Epithelial cell of proximal tubule (primary cell): ENCODE measurements at regions not wholly inside any gene's neighbourhood (a gene's known extent, or its start where the extent isn't known, plus 50 kb on each side); places are given as distances from the start of the nearest gene placed in this dataset.

Experiments
- DNase-seq: peaks from one replicate; pipeline ENCODE4 v3.0.0-alpha.2; 2011; ENCODE audit warnings: low read depth
- H3K4me3 ChIP-seq: 2 replicates; pipeline ENCODE4 v1.5.1; 2011; ENCODE audit warnings: low read depth, mild to moderate bottlenecking, low read length
- CTCF ChIP-seq: conservative IDR thresholded peaks from 2 replicates; pipeline ENCODE4 v1.5.1; 2012; ENCODE audit warnings: low read depth, mild to moderate bottlenecking, low read length

- no peak for DNase-seq
- H3K4me3 ChIP-seq = no peak overlapping the region
- no peak for TF ChIP-seq CTCF
Observed at GRCh38 chr12:18165889-18166288, 75.9 kb upstream of the RERGL start.

- no peak overlapping the region for H3K4me3 ChIP-seq
- peak; percentile 60 for DNase-seq
Observed at GRCh38 chr12:18165422-18165871, 75.5 kb upstream of the RERGL start.

GRCh38 chr12:18160901-18161300 is 70.9 kb upstream of the RERGL start:
- H3K4me3 ChIP-seq = no peak overlapping the region
- no peak for TF ChIP-seq CTCF
- DNase-seq = no peak

More at GRCh38 chr12:18165422-18165871, 75.5 kb upstream of the RERGL start:
- TF ChIP-seq CTCF = no peak

DNA sequence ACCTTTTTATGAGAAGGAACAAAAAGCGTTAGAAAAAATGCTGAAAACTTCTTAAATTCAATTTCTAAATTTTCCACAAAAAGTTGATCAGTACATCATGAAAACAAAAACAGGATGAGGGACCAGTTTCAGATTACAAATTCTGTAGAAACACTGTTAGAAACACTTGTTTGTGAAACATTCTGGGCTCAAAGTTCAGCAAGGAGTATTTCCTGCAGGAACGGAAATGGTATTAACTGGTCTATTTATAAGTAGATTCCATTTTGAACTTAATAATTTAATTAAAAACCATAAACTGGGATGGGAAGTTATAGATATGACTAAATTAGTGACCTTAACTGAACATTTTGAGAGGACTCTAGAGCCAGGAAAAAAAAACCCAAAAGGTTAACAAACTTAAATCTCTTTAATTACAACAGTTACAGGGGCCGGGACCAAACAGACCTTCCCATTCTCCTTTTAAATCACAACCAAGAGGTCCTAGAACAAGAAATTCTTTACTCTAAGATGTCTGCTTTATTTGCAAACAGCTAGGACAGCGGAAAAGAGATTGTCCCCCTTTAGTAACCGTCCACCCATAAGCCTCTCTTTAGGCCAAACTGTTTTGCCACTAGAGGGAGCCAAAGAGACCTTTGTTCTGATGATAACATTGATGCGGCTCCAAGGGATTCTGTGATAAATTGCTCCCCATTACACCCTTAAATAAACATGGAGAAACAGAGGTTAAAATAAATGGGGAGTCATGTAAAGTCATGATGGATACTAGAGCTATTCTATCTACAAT is 69.0 kb upstream of the RERGL start:
- no peak overlapping the region for H3K4me3 ChIP-seq
- no peak for DNase-seq
- TF ChIP-seq CTCF = peak; percentile 98

DNA sequence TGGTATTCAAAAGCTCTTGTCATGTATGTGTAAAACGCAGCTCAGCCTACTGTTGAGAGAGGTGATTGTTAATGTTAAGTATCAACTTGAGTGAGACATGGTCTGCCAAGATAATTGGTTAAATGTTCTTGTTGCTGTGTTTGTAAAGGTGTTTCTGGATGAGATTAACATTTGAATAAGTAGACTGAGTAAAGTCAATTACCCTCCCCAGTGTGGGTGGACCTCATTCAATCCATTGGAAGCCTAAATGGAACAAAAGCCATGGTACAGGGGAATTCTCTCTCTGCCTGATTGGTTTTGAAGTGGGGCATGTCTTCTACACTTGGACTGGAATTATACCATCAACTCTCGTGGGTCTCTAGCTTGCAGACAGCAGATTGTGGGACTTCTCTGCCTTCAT is 63.8 kb upstream of the RERGL start:
- H3K4me3 ChIP-seq = no peak overlapping the region
- no peak for DNase-seq
- no peak for TF ChIP-seq CTCF

- TF ChIP-seq CTCF = no peak
- H3K4me3 ChIP-seq = no peak overlapping the region
- no peak for DNase-seq
Observed at GRCh38 chr12:18151036-18151435, 61.0 kb upstream of the RERGL start.

DNA sequence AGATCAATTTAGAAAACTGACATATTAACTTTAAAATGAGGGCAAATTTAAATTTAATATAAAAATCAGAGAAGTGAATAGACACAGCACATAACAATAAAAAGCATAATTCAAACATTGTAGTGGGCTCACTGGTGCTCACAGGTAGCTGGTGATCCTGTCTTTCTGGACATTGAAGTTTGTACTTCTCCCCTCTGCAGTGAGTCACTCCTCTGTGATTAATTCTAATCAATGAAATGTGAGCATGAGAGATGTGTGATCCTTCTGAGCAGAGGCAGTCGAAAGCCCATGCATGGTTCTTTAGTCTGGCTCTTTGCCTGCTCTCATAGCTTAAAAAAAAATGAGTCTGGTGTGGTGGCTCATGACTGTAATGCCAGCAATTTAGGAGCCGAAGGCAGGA is 59.0 kb upstream of the RERGL start:
- H3K4me3 ChIP-seq = no peak overlapping the region
- DNase-seq = no peak
- no peak for TF ChIP-seq CTCF
